ENCODE measurements at regions not wholly inside any gene's neighbourhood (a gene's known extent, or its start where the extent isn't known, plus 50 kb on each side); places are given as distances from the start of the nearest gene placed in this dataset.

DNA sequence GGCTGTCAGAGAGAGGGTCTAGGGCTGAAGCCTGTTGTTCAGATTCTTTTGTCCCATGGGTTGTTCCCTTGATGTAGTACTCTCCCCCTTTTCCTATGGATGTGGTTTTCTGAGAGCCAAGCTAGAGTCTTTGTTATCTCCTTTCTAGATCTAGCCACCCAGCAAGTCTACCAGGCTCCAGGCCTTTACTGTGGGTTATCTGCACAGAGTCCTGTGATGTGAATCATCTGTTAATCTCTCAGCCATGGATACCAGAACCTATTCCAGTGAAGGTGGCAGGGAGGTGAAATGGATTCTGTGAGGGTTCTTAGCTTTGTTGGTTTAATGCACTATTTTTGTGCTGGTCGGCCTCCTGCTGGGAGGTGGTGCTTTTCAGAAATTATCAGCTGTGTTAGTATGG is 109.5 kb downstream of the PRR32 start:
- Histone ChIP-seq H3K4me1 (ENCODE audit: control insufficient read depth in 1 of 2, insufficient read depth in 2 of 2, low read length in 2 of 2) (no peaks in the 10 kb centered on the region), H3K4me3 (replicated peaks in 1 of 2; ENCODE audit: low read depth in 1 of 2, low read length in 2 of 2) (no peak overlapping the region), H3K27me3 (ENCODE audit: insufficient read depth, low read length) (no peaks in the 10 kb centered on the region), H2AFZ (ENCODE audit: low read depth, low read length, poor library complexity, severe bottlenecking) (no peak overlapping the region), H3K27ac (ENCODE audit: low read depth, low read length) (no peak overlapping the region), H3K79me2 (ENCODE audit: insufficient read depth, low read length) (no peaks in the 10 kb centered on the region), H4K20me1 (ENCODE audit: insufficient read depth) (no peaks in the 10 kb centered on the region), H3K9me3 (ENCODE audit: control insufficient read depth in 1 of 2, insufficient read depth in 1 of 2, low read depth in 1 of 2, low read length in 2 of 2) (no peaks in the 10 kb centered on the region; a peak in 1 of 4 replicates), H3K9me2 (ENCODE audit: insufficient read depth) (no peaks in the 10 kb centered on the region), H3K4me2 (ENCODE audit: low read length) (no peak overlapping the region), H3K9ac (ENCODE audit: low read length) (no peak overlapping the region), H3K36me3 (ENCODE audit: control insufficient read depth in 1 of 2, insufficient read depth in 2 of 2, low read length in 2 of 2) (no peaks in the 10 kb centered on the region)
- BruUV-seq (replicated peaks): no TSS peak
- ChIA-PET CTCF (no interaction called here), POLR2A (no interaction called here), RAD21 (ENCODE audit: low non-redundant PET in 1 of 2, low total read pairs in 2 of 2, uncharacterized antibody in 2 of 2, unreplicated experiment in 2 of 2) (no interaction called here)
- ATAC-seq: no peak
- DNase-seq (ENCODE audit: low read depth, low spot score): no peak
- intact Hi-C loops (cut with micrococcal nuclease): no loop called here
- TF ChIP-seq ATF3 (IDR thresholded peaks at IDR 0.05) (no peak), ZFX (IDR thresholded peaks at IDR 0.05) (no peak), ZNF274 (IDR thresholded peaks at IDR 0.05; ENCODE audit: low read depth, low read length) (no peak)

- no peaks in the 10 kb centered on the region for H3K27me3 ChIP-seq (ENCODE audit: insufficient read depth, low read length)
- ChIA-PET POLR2A (no interaction called here), CTCF (no interaction called here), RAD21 (ENCODE audit: low non-redundant PET in 1 of 2, low total read pairs in 2 of 2, uncharacterized antibody in 2 of 2, unreplicated experiment in 2 of 2) (no interaction called here)
- H3K4me2 ChIP-seq (ENCODE audit: low read length): no peak overlapping the region
- ATAC-seq: no peak
- no peaks in the 10 kb centered on the region for H3K79me2 ChIP-seq (ENCODE audit: insufficient read depth, low read length)
- H3K4me1 ChIP-seq (ENCODE audit: control insufficient read depth in 1 of 2, insufficient read depth in 2 of 2, low read length in 2 of 2): no peaks in the 10 kb centered on the region
- H4K20me1 ChIP-seq (ENCODE audit: insufficient read depth): no peaks in the 10 kb centered on the region
- H3K9me3 ChIP-seq (ENCODE audit: control insufficient read depth in 1 of 2, insufficient read depth in 1 of 2, low read depth in 1 of 2, low read length in 2 of 2): no peaks in the 10 kb centered on the region
- no peak overlapping the region for H2AFZ ChIP-seq (ENCODE audit: low read depth, low read length, poor library complexity, severe bottlenecking)
- no peak overlapping the region for H3K9ac ChIP-seq (ENCODE audit: low read length)
- H3K27ac ChIP-seq (ENCODE audit: low read depth, low read length): no peak overlapping the region
- no peaks in the 10 kb centered on the region for H3K36me3 ChIP-seq (ENCODE audit: control insufficient read depth in 1 of 2, insufficient read depth in 2 of 2, low read length in 2 of 2)
- no peak for TF ChIP-seq POLR2AphosphoS5 (IDR thresholded peaks at IDR 0.05; ENCODE audit: low read depth, low read length)
- TF ChIP-seq, protein P1, sequence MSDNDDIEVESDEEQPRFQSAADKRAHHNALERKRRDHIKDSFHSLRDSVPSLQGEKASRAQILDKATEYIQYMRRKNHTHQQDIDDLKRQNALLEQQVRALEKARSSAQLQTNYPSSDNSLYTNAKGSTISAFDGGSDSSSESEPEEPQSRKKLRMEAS (IDR thresholded peaks at IDR 0.05): no peak
- TF ChIP-seq SRF (IDR thresholded peaks at IDR 0.05; ENCODE audit: low read depth): no peak
- TF ChIP-seq, protein P2, sequence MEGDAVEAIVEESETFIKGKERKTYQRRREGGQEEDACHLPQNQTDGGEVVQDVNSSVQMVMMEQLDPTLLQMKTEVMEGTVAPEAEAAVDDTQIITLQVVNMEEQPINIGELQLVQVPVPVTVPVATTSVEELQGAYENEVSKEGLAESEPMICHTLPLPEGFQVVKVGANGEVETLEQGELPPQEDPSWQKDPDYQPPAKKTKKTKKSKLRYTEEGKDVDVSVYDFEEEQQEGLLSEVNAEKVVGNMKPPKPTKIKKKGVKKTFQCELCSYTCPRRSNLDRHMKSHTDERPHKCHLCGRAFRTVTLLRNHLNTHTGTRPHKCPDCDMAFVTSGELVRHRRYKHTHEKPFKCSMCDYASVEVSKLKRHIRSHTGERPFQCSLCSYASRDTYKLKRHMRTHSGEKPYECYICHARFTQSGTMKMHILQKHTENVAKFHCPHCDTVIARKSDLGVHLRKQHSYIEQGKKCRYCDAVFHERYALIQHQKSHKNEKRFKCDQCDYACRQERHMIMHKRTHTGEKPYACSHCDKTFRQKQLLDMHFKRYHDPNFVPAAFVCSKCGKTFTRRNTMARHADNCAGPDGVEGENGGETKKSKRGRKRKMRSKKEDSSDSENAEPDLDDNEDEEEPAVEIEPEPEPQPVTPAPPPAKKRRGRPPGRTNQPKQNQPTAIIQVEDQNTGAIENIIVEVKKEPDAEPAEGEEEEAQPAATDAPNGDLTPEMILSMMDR (IDR thresholded peaks at IDR 0.05 in 2 of 3, conservative IDR thresholded peaks at IDR 0.05 in 1 of 3; ENCODE audit: borderline replicate concordance in 1 of 3, insufficient read depth in 1 of 3, low read depth in 2 of 3, low read length in 2 of 3): no peak
- TF ChIP-seq RAD21 (IDR thresholded peaks at IDR 0.05; ENCODE audit: low read depth): no peak
- TF ChIP-seq SIN3A (IDR thresholded peaks at IDR 0.05; ENCODE audit: low read depth): no peak
- TF ChIP-seq ZFX (IDR thresholded peaks at IDR 0.05): no peak
- TF ChIP-seq POLR2A (IDR thresholded peaks at IDR 0.05; ENCODE audit: borderline replicate concordance, extremely low read depth, insufficient read depth, insufficient read length): no peak
- no peak for TF ChIP-seq EGR1 (IDR thresholded peaks at IDR 0.05; ENCODE audit: low read depth)
- TF ChIP-seq, protein P3, sequence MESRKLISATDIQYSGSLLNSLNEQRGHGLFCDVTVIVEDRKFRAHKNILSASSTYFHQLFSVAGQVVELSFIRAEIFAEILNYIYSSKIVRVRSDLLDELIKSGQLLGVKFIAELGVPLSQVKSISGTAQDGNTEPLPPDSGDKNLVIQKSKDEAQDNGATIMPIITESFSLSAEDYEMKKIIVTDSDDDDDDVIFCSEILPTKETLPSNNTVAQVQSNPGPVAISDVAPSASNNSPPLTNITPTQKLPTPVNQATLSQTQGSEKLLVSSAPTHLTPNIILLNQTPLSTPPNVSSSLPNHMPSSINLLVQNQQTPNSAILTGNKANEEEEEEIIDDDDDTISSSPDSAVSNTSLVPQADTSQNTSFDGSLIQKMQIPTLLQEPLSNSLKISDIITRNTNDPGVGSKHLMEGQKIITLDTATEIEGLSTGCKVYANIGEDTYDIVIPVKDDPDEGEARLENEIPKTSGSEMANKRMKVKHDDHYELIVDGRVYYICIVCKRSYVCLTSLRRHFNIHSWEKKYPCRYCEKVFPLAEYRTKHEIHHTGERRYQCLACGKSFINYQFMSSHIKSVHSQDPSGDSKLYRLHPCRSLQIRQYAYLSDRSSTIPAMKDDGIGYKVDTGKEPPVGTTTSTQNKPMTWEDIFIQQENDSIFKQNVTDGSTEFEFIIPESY (IDR thresholded peaks at IDR 0.05; ENCODE audit: extremely low read depth, insufficient replicate concordance, low read length): no peak
- TF ChIP-seq ZNF274 (IDR thresholded peaks at IDR 0.05; ENCODE audit: low read depth, low read length): no peak
- intact Hi-C loops (cut with micrococcal nuclease): no loop called here
- BruUV-seq (replicated peaks): no TSS peak
- no peak overlapping the region for H3K4me3 ChIP-seq (replicated peaks in 1 of 2; ENCODE audit: low read depth in 1 of 2, low read length in 2 of 2)
- H3K9me2 ChIP-seq (ENCODE audit: insufficient read depth): no peaks in the 10 kb centered on the region
- no peak for DNase-seq (ENCODE audit: low read depth, low spot score)
Measured at GRCh38 chrX:126967225-126967624, 147.7 kb downstream of the PRR32 start.

All from HCT116 (cell line).